ENCODE measurements at regions not wholly inside any gene's neighbourhood (a gene's known extent, or its start where the extent isn't known, plus 50 kb on each side); places are given as distances from the start of the nearest gene placed in this dataset.

- H3K4me1 ChIP-seq (ENCODE audit: control insufficient read depth, extremely low read depth, insufficient read depth, low read length) = no peaks in the 10 kb centered on the region
- BruUV-seq (replicated peaks) = no TSS peak
- intact Hi-C loops (cut with micrococcal nuclease) (no loop called here), dilution Hi-C loops (cut with MboI; ENCODE audit: extremely low pct_ligation_motif_present, low sequenced_read_pairs) (no loop called here)
- no peak overlapping the region for H3K27ac ChIP-seq (ENCODE audit: insufficient read depth, low read depth, low read length)
- no peaks in the 10 kb centered on the region for H4K20me1 ChIP-seq (replicated peaks; ENCODE audit: control insufficient read depth, extremely low read depth, insufficient read depth, low read length)
- H3K9me3 ChIP-seq (replicated peaks; ENCODE audit: control insufficient read depth, insufficient read depth, low read length) = no peaks in the 10 kb centered on the region
- H3K9me1 ChIP-seq (replicated peaks; ENCODE audit: control insufficient read depth, extremely low read depth, insufficient read depth, low read length) = no peaks in the 10 kb centered on the region
- no peak overlapping the region for H3K4me2 ChIP-seq (ENCODE audit: insufficient read depth, low read length)
- H2AFZ ChIP-seq (ENCODE audit: low read depth, low read length) = no peak overlapping the region
- DNase-seq (ENCODE audit: low read depth, low spot score) (no peak), FAIRE-seq (no peak)
- TF ChIP-seq GATA2 (IDR thresholded peaks at IDR 0.05; ENCODE audit: insufficient read depth, insufficient read length, low read depth, low read length) (no peak), FOS (IDR thresholded peaks at IDR 0.05; ENCODE audit: borderline replicate concordance, insufficient read depth, low read length) (no peak), MAX (IDR thresholded peaks at IDR 0.05; ENCODE audit: insufficient read depth, insufficient read length) (no peak)
- H3K4me3 ChIP-seq (replicated peaks in 1 of 3; ENCODE audit: insufficient read depth in 1 of 3, low read depth in 1 of 3, low read length in 3 of 3) = no peak overlapping the region
- ChIA-PET CTCF (no interaction called here), POLR2A (no interaction called here)
- no peaks in the 10 kb centered on the region for H3K79me2 ChIP-seq (ENCODE audit: control insufficient read depth, insufficient read depth, low read length)
- H3K36me3 ChIP-seq (ENCODE audit: control insufficient read depth in 2 of 2, extremely low read depth in 1 of 2, insufficient read depth in 2 of 2, low read length in 2 of 2) = no peaks in the 10 kb centered on the region
- H3K9ac ChIP-seq (replicated peaks; ENCODE audit: extremely low read depth, insufficient read depth, low read length) = no peak overlapping the region
- no peaks in the 10 kb centered on the region for H3K27me3 ChIP-seq (ENCODE audit: control insufficient read depth in 2 of 2, insufficient read depth in 2 of 2, low read length in 2 of 2)
Measured at GRCh38 chr7:13411151-13411550, 578.3 kb downstream of the ETV1 start.

GRCh38 chr7:13411636-13412035 lies 577.8 kb downstream of the ETV1 start:
- dilution Hi-C loops (cut with MboI; ENCODE audit: extremely low pct_ligation_motif_present, low sequenced_read_pairs) = no loop called here
- intact Hi-C loops (cut with micrococcal nuclease) = no loop called here
- no peak overlapping the region for H3K4me2 ChIP-seq (ENCODE audit: insufficient read depth, low read length)
- H3K4me1 ChIP-seq (ENCODE audit: control insufficient read depth, extremely low read depth, insufficient read depth, low read length) = no peaks in the 10 kb centered on the region
- no TSS peak for BruUV-seq (replicated peaks)
- POLR2A ChIA-PET = no interaction called here
- no peaks in the 10 kb centered on the region for H4K20me1 ChIP-seq (replicated peaks; ENCODE audit: control insufficient read depth, extremely low read depth, insufficient read depth, low read length)
- TF ChIP-seq MAX (IDR thresholded peaks at IDR 0.05; ENCODE audit: insufficient read depth, insufficient read length) (no peak), CTCF (IDR thresholded peaks at IDR 0.05; ENCODE audit: extremely low read depth in 1 of 2, insufficient read depth in 1 of 2, low read depth in 1 of 2, low read length in 2 of 2) (no peak), POLR2A (IDR thresholded peaks at IDR 0.05; ENCODE audit: low read depth, low read length) (no peak), JUN (IDR thresholded peaks at IDR 0.05; ENCODE audit: borderline replicate concordance, insufficient read depth, insufficient read length, low read depth) (no peak)
- H3K4me3 ChIP-seq (replicated peaks in 1 of 3; ENCODE audit: insufficient read depth in 1 of 3, low read depth in 1 of 3, low read length in 3 of 3) = no peak overlapping the region
- H3K36me3 ChIP-seq (ENCODE audit: control insufficient read depth in 2 of 2, extremely low read depth in 1 of 2, insufficient read depth in 2 of 2, low read length in 2 of 2) = no peaks in the 10 kb centered on the region
- no peaks in the 10 kb centered on the region for H3K9me3 ChIP-seq (replicated peaks; ENCODE audit: control insufficient read depth, insufficient read depth, low read length)
- CTCF ChIA-PET = no interaction called here
- no peaks in the 10 kb centered on the region for H3K79me2 ChIP-seq (ENCODE audit: control insufficient read depth, insufficient read depth, low read length)
- H3K27ac ChIP-seq (ENCODE audit: insufficient read depth, low read depth, low read length) = no peak overlapping the region
- DNase-seq (ENCODE audit: low read depth, low spot score) (no peak), FAIRE-seq (no peak)
- no peak overlapping the region for H3K9ac ChIP-seq (replicated peaks; ENCODE audit: extremely low read depth, insufficient read depth, low read length)
- H3K9me1 ChIP-seq (replicated peaks; ENCODE audit: control insufficient read depth, extremely low read depth, insufficient read depth, low read length) = no peaks in the 10 kb centered on the region
- no peak overlapping the region for H2AFZ ChIP-seq (ENCODE audit: low read depth, low read length)
- no peaks in the 10 kb centered on the region for H3K27me3 ChIP-seq (ENCODE audit: control insufficient read depth in 2 of 2, insufficient read depth in 2 of 2, low read length in 2 of 2)

Measured in endothelial cell of umbilical vein (primary cell).